H9 (cell line): ENCODE measurements at regions not wholly inside any gene's neighbourhood (a gene's known extent, or its start where the extent isn't known, plus 50 kb on each side); places are given as distances from the start of the nearest gene placed in this dataset.

Experiments
- DNase-seq: peaks from one replicate; pipeline ENCODE4 v3.0.0-alpha.2; 2017
- H2AFZ ChIP-seq: one replicate; pipeline ENCODE4 v1.6.1; 2013; ENCODE audit warnings: mild to moderate bottlenecking, low read length, control low read depth, moderate library complexity
- H2AK5ac ChIP-seq: 2 replicates; pipeline ENCODE4 v1.6.1; 2013; ENCODE audit warnings: low read length, control low read depth, mixed read lengths; ENCODE audit not compliant: insufficient read length
- H2BK120ac ChIP-seq: one replicate; pipeline ENCODE4 v1.6.1; 2013; ENCODE audit warnings: low read depth, mild to moderate bottlenecking, low read length, control low read depth, inconsistent platforms; ENCODE audit not compliant: poor library complexity, severe bottlenecking
- H2BK12ac ChIP-seq: 2 replicates; pipeline ENCODE4 v1.6.1; 2013; ENCODE audit warnings: low read length, control low read depth, mixed read lengths, low read depth; ENCODE audit not compliant: insufficient read length
- H2BK15ac ChIP-seq: 2 replicates; pipeline ENCODE4 v1.6.1; 2013; ENCODE audit warnings: low read depth, low read length, control low read depth
- H2BK20ac ChIP-seq: one replicate; pipeline ENCODE4 v1.6.1; 2013; ENCODE audit warnings: low read depth, mild to moderate bottlenecking, low read length, control low read depth, inconsistent platforms; ENCODE audit not compliant: poor library complexity, severe bottlenecking
- H2BK5ac ChIP-seq: 2 replicates; pipeline ENCODE4 v1.6.1; 2013; ENCODE audit warnings: low read length, control low read depth, mixed read lengths; ENCODE audit not compliant: insufficient read length
- H3K14ac ChIP-seq: 2 replicates; pipeline ENCODE4 v1.6.1; 2013; ENCODE audit warnings: low read length, control low read depth; ENCODE audit not compliant: insufficient read depth
- H3K18ac ChIP-seq: 2 replicates; pipeline ENCODE4 v1.6.1; 2013; ENCODE audit warnings: low read depth, mild to moderate bottlenecking, mixed read lengths, low read length, control low read depth; ENCODE audit not compliant: insufficient read length
- H3K23ac ChIP-seq: 2 replicates; pipeline ENCODE4 v1.6.1; 2013; ENCODE audit warnings: low read length, control low read depth, mixed read lengths, low read depth; ENCODE audit not compliant: insufficient read length
- H3K23me2 ChIP-seq: 2 replicates; pipeline ENCODE4 v1.6.1; 2013; ENCODE audit warnings: low read depth, mild to moderate bottlenecking, mixed read lengths, low read length, control low read depth; ENCODE audit not compliant: insufficient read length, poor library complexity, severe bottlenecking
- H3K27ac ChIP-seq: 2 replicates; pipeline ENCODE4 v1.5.1; 2013; ENCODE audit warnings: low read length, control low read depth, mixed read lengths, low read depth; ENCODE audit not compliant: insufficient read length
- H3K27me3 ChIP-seq: 2 replicates; pipeline ENCODE4 v1.6.1; 2013; ENCODE audit warnings: low read length, control low read depth, inconsistent platforms; ENCODE audit not compliant: insufficient read depth
- H3K4ac ChIP-seq: 2 replicates; pipeline ENCODE4 v1.6.1; 2013; ENCODE audit warnings: low read depth, mild to moderate bottlenecking, control low read depth, inconsistent platforms, low read length, moderate library complexity
- H3K4me1 ChIP-seq: 2 replicates; pipeline ENCODE4 v1.6.1; 2013; ENCODE audit warnings: low read length, control low read depth, inconsistent platforms; ENCODE audit not compliant: insufficient read depth
- H3K4me2 ChIP-seq: 2 replicates; pipeline ENCODE4 v1.6.1; 2013; ENCODE audit warnings: low read length, control low read depth, mixed read lengths; ENCODE audit not compliant: insufficient read length, insufficient read depth
- H3K56ac ChIP-seq: 2 replicates; pipeline ENCODE4 v1.6.1; 2013; ENCODE audit warnings: low read depth, mild to moderate bottlenecking, mixed read lengths, low read length, control low read depth; ENCODE audit not compliant: insufficient read length
- H3K79me1 ChIP-seq: 2 replicates; pipeline ENCODE4 v1.6.1; 2013; ENCODE audit warnings: low read depth, mild to moderate bottlenecking, moderate library complexity, low read length, control low read depth, inconsistent platforms; ENCODE audit not compliant: insufficient read depth, poor library complexity, severe bottlenecking
- H3K79me2 ChIP-seq: 2 replicates; pipeline ENCODE4 v1.6.1; 2013; ENCODE audit warnings: low read length, control low read depth, inconsistent platforms; ENCODE audit not compliant: insufficient read depth
- H3K9ac ChIP-seq: 2 replicates; pipeline ENCODE4 v1.6.1; 2013; ENCODE audit warnings: low read length, control low read depth, mixed read lengths; ENCODE audit not compliant: insufficient read length; ENCODE audit errors: extremely low read depth
- H3K9me3 ChIP-seq: one replicate; pipeline ENCODE4 v1.6.1; 2013; ENCODE audit warnings: low read depth, low read length, inconsistent platforms; ENCODE audit not compliant: control insufficient read depth
- H3T11ph ChIP-seq: one replicate; pipeline ENCODE4 v1.6.1; 2013; ENCODE audit warnings: mild to moderate bottlenecking, low read length, control low read depth, inconsistent platforms
- H4K20me1 ChIP-seq: one replicate; pipeline ENCODE4 v1.6.1; 2013; ENCODE audit not compliant: control insufficient read depth, insufficient read length, insufficient read depth
- H4K5ac ChIP-seq: 2 replicates; pipeline ENCODE4 v1.6.1; 2013; ENCODE audit warnings: low read depth, mild to moderate bottlenecking, mixed read lengths, low read length, control low read depth; ENCODE audit not compliant: insufficient read length
- H4K8ac ChIP-seq: replicated peaks from 2 replicates; pipeline ENCODE4 v1.6.1; 2013; ENCODE audit warnings: low read length, control low read depth, mixed read lengths, low read depth; ENCODE audit not compliant: insufficient read length
- H4K91ac ChIP-seq: 2 replicates; pipeline ENCODE4 v1.6.1; 2013; ENCODE audit warnings: low read depth, mild to moderate bottlenecking, moderate library complexity, mixed read lengths, low read length, control low read depth; ENCODE audit not compliant: insufficient read length
- H3K27ac Mint-ChIP-seq, 3 experiments: 2 replicates in 2 of 3; 3 replicates in 1 of 3; pipeline ENCODE4 v1.8.0; 2020 to 2021; ENCODE audit warnings: mixed read lengths in 3 of 3, mild to moderate bottlenecking in 1 of 3, moderate library complexity in 1 of 3
- H3K27me3 Mint-ChIP-seq: 2 replicates; pipeline ENCODE4 v1.8.0; 2021; ENCODE audit warnings: low read depth, mild to moderate bottlenecking, moderate library complexity, mixed read lengths
- H3K36me3 Mint-ChIP-seq, 3 experiments: 2 replicates in 2 of 3; 3 replicates in 1 of 3; pipeline ENCODE4 v1.8.0; 2020 to 2021; ENCODE audit warnings: low read depth in 3 of 3, mixed read lengths in 3 of 3; ENCODE audit not compliant: insufficient read depth in 1 of 3
- H3K4me1 Mint-ChIP-seq, 2 experiments: 2 replicates each; pipeline ENCODE4 v1.8.0; 2020; ENCODE audit warnings: mixed read lengths in 2 of 2
- H3K4me3 Mint-ChIP-seq, 2 experiments: 2 replicates in 1 of 2; 3 replicates in 1 of 2; pipeline ENCODE4 v1.8.0; 2020 to 2021; ENCODE audit warnings: mild to moderate bottlenecking in 2 of 2, mixed read lengths in 2 of 2, moderate library complexity in 1 of 2
- H3K9me3 Mint-ChIP-seq, 2 experiments: 2 replicates in 1 of 2; 3 replicates in 1 of 2; pipeline ENCODE4 v1.8.0; 2020; ENCODE audit warnings: mild to moderate bottlenecking in 2 of 2, mixed read lengths in 2 of 2, moderate library complexity in 1 of 2
- WGBS: extraction: QIAGEN DNeasy Blood & Tissue Kit; methylation state at CpG from one replicate; pipeline ENCODE4 v1.1.7; 2013; ENCODE audit warnings: missing lambda C conversion rate, low lambda C conversion rate, mixed read lengths; ENCODE audit not compliant: insufficient read length; ENCODE audit errors: extremely low coverage; 5-methylcytosine and 5-hydroxymethylcytosine counted together
- TF ChIP-seq, protein P1 (sequence below): fragments of 200-600 bp; sonication (generic); conservative IDR thresholded peaks from 3 replicates; pipeline ENCODE4 v1.8.0; 2021; ENCODE audit warnings: antibody characterized with exemption, mild to moderate bottlenecking

DNA sequence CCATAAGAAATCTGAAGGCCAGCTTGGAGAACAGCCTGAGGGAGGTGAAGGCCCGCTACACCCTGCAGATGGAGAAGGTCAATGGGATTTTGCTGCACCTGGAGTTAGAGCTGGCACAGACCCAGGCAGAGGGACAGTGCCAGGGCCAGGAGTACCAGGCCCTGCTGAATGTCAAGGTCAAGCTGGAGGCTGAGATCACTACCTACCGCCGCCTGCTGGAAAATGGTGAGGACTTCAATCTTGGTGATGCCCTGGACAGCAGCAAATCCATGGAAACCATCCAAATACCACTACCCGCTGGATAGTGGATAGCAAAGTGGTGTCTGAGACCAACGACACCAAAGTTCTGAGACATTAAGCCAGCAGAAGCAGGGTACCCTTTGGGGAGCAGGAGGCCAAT lies 100.5 kb upstream of the MAN2A1 start:
- H4K20me1 ChIP-seq = no peaks in the 10 kb centered on the region
- no peak overlapping the region for H3K9ac ChIP-seq
- H4K5ac ChIP-seq = no peak overlapping the region
- no peak overlapping the region for H3T11ph ChIP-seq
- H2BK5ac ChIP-seq = no peak overlapping the region
- no peak overlapping the region for H3K27ac ChIP-seq
- H2BK12ac ChIP-seq = no peak overlapping the region
- H3K4me2 ChIP-seq = no peak overlapping the region
- no peak overlapping the region for H2AK5ac ChIP-seq
- H3K23me2 ChIP-seq = no peaks in the 10 kb centered on the region
- no peaks in the 10 kb centered on the region for H3K27me3 ChIP-seq
- no peak overlapping the region for H2BK15ac ChIP-seq
- H3K4ac ChIP-seq = no peak overlapping the region
- no peak overlapping the region for H2AFZ ChIP-seq
- H4K8ac ChIP-seq = no peak overlapping the region
- no peak overlapping the region for H2BK120ac ChIP-seq
- no CpG with 5 or more reads among the region's 5 CpGs for WGBS
- Mint-ChIP-seq H3K4me3 (no peak overlapping the region), H3K4me1 (no peaks in the 10 kb centered on the region), H3K27me3 (no peaks in the 10 kb centered on the region), H3K36me3 (no peaks in the 10 kb centered on the region), H3K9me3 (no peaks in the 10 kb centered on the region; a peak in 1 of 5 replicates), H3K27ac (no peak overlapping the region)
- no peak for DNase-seq
- no peak overlapping the region for H3K14ac ChIP-seq
- TF ChIP-seq, protein P1, sequence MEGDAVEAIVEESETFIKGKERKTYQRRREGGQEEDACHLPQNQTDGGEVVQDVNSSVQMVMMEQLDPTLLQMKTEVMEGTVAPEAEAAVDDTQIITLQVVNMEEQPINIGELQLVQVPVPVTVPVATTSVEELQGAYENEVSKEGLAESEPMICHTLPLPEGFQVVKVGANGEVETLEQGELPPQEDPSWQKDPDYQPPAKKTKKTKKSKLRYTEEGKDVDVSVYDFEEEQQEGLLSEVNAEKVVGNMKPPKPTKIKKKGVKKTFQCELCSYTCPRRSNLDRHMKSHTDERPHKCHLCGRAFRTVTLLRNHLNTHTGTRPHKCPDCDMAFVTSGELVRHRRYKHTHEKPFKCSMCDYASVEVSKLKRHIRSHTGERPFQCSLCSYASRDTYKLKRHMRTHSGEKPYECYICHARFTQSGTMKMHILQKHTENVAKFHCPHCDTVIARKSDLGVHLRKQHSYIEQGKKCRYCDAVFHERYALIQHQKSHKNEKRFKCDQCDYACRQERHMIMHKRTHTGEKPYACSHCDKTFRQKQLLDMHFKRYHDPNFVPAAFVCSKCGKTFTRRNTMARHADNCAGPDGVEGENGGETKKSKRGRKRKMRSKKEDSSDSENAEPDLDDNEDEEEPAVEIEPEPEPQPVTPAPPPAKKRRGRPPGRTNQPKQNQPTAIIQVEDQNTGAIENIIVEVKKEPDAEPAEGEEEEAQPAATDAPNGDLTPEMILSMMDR = no peak
- no peak overlapping the region for H2BK20ac ChIP-seq
- no peak overlapping the region for H3K23ac ChIP-seq
- H3K79me1 ChIP-seq = no peaks in the 10 kb centered on the region
- H3K4me1 ChIP-seq = no peaks in the 10 kb centered on the region
- no peaks in the 10 kb centered on the region for H3K9me3 ChIP-seq
- H4K91ac ChIP-seq = no peak overlapping the region
- no peak overlapping the region for H3K56ac ChIP-seq
- no peak overlapping the region for H3K18ac ChIP-seq
- H3K79me2 ChIP-seq = no peaks in the 10 kb centered on the region
